Neural cell (in vitro differentiated cells): ENCODE measurements at regions not wholly inside any gene's neighbourhood (a gene's known extent, or its start where the extent isn't known, plus 50 kb on each side); places are given as distances from the start of the nearest gene placed in this dataset.

ENCODE experiments used
- H2AFZ ChIP-seq: fragments of 200-600, 300-800 bp; sonication (generic), shearing (Covaris generic); 2 replicates; pipeline ENCODE4 v1.6.0; 2014; ENCODE audit warnings: low read depth, mild to moderate bottlenecking, antibody characterized with exemption, low read length, moderate library complexity
- H3F3A ChIP-seq: fragments of 200-600 bp; shearing (Covaris generic); 2 replicates; pipeline ENCODE4 v1.6.1; 2016; ENCODE audit warnings: mild to moderate bottlenecking, moderate library complexity, mixed read lengths, antibody characterized with exemption, low read length; ENCODE audit not compliant: insufficient read depth, poor library complexity, severe bottlenecking
- H3K27ac ChIP-seq: fragments of 200-600, 300-800 bp; sonication (generic), shearing (Covaris generic); 2 replicates; pipeline ENCODE4 v1.5.1; 2014; ENCODE audit warnings: mild to moderate bottlenecking, low read length, moderate library complexity
- H3K27me3 ChIP-seq: fragments of 300-800, 200-600 bp; sonication (generic), shearing (Covaris generic); 2 replicates; pipeline ENCODE4 v1.6.0; 2014; ENCODE audit warnings: mild to moderate bottlenecking, low read depth, low read length, moderate library complexity; ENCODE audit not compliant: insufficient read depth
- H3K36me3 ChIP-seq: fragments of 300-800, 200-600 bp; sonication (generic), shearing (Covaris generic); 2 replicates; pipeline ENCODE4 v1.5.1; 2014; ENCODE audit warnings: mild to moderate bottlenecking, antibody characterized with exemption, low read length, moderate library complexity; ENCODE audit not compliant: insufficient read depth
- H3K4me2 ChIP-seq: fragments of 300-800, 200-600 bp; sonication (generic), shearing (Covaris generic); 2 replicates; pipeline ENCODE4 v1.6.0; 2014; ENCODE audit warnings: mild to moderate bottlenecking, low read length
- H3K4me3 ChIP-seq: fragments of 300-800, 200-600 bp; sonication (generic), shearing (Covaris generic); 2 replicates; pipeline ENCODE4 v1.5.1; 2014; ENCODE audit warnings: mild to moderate bottlenecking, low read length, moderate library complexity
- H3K79me2 ChIP-seq: fragments of 200-600 bp; shearing (Covaris generic); replicated peaks from 2 replicates; pipeline ENCODE4 v1.6.0; 2014; ENCODE audit warnings: mild to moderate bottlenecking, low read length, moderate library complexity; ENCODE audit not compliant: insufficient read depth
- H3K9ac ChIP-seq: fragments of 300-800, 200-600 bp; sonication (generic), shearing (Covaris generic); 2 replicates; pipeline ENCODE4 v1.6.1; 2016; ENCODE audit warnings: mild to moderate bottlenecking, low read length, mixed read lengths
- H3K9me2 ChIP-seq: fragments of 200-600 bp; shearing (Covaris generic); 2 replicates; pipeline ENCODE4 v1.6.1; 2016; ENCODE audit warnings: mild to moderate bottlenecking, low read length, mixed read lengths; ENCODE audit not compliant: insufficient read depth
- H3K9me3 ChIP-seq: fragments of 200-600, 300-800 bp; sonication (generic), shearing (Covaris generic); 2 replicates; pipeline ENCODE4 v1.6.1; 2016; ENCODE audit warnings: mild to moderate bottlenecking, mixed run types, low read length, moderate library complexity, mixed read lengths
- H4K20me1 ChIP-seq: fragments of 200-600 bp; shearing (Covaris generic); 2 replicates; pipeline ENCODE4 v1.6.1; 2016; ENCODE audit warnings: mild to moderate bottlenecking, mixed run types; ENCODE audit not compliant: insufficient read depth
- CTCF ChIP-seq: fragments of 450-650 bp; IDR thresholded peaks from 2 replicates; pipeline ENCODE4 v1.5.1; 2014; ENCODE audit warnings: antibody characterized with exemption, mild to moderate bottlenecking, moderate library complexity; ENCODE audit not compliant: poor library complexity, severe bottlenecking
- EP300 ChIP-seq: fragments of 450-650 bp; conservative IDR thresholded peaks from 2 replicates; pipeline ENCODE4 v1.6.1; 2014; ENCODE audit warnings: antibody characterized with exemption, mild to moderate bottlenecking, moderate library complexity; ENCODE audit not compliant: poor library complexity, severe bottlenecking
- EZH2 ChIP-seq: fragments of 200-600, 300-800 bp; shearing (Covaris generic), sonication (generic); IDR thresholded peaks from 2 replicates; pipeline ENCODE4 v1.6.1; 2014; ENCODE audit warnings: antibody characterized with exemption, low read length, borderline replicate concordance, mild to moderate bottlenecking; ENCODE audit not compliant: insufficient read depth, poor library complexity, severe bottlenecking
- MXI1 ChIP-seq: fragments of 450-650 bp; conservative IDR thresholded peaks from 2 replicates; pipeline ENCODE4 v1.6.1; 2014; ENCODE audit warnings: antibody characterized with exemption, mild to moderate bottlenecking; ENCODE audit not compliant: poor library complexity, severe bottlenecking
- POLR2AphosphoS5 ChIP-seq: IDR thresholded peaks from 2 replicates; pipeline ENCODE4 v1.6.1; 2012
- RAD21 ChIP-seq: fragments of 450-650 bp; conservative IDR thresholded peaks from 2 replicates; pipeline ENCODE4 v1.6.1; 2014; ENCODE audit warnings: antibody characterized with exemption, mild to moderate bottlenecking, moderate library complexity
- REST ChIP-seq: IDR thresholded peaks from 2 replicates; pipeline ENCODE4 v1.6.1; 2012; ENCODE audit warnings: borderline replicate concordance
- SMC3 ChIP-seq: fragments of 450-650 bp; conservative IDR thresholded peaks from 2 replicates; pipeline ENCODE4 v1.6.1; 2014; ENCODE audit warnings: antibody characterized with exemption, mild to moderate bottlenecking, moderate library complexity; ENCODE audit not compliant: poor library complexity
- TAF1 ChIP-seq: IDR thresholded peaks from 2 replicates; pipeline ENCODE4 v1.6.1; 2012; ENCODE audit warnings: low read depth

- H3K79me2 ChIP-seq = no peaks in the 10 kb centered on the region
- no peaks in the 10 kb centered on the region for H3K27me3 ChIP-seq
- H3K9me3 ChIP-seq = no peaks in the 10 kb centered on the region
- no peaks in the 10 kb centered on the region for H3F3A ChIP-seq
- H4K20me1 ChIP-seq = no peaks in the 10 kb centered on the region
- H3K4me3 ChIP-seq = no peak overlapping the region
- no peak overlapping the region for H3K4me2 ChIP-seq
- H3K9ac ChIP-seq = no peak overlapping the region
- H3K27ac ChIP-seq = no peak overlapping the region
- TF ChIP-seq REST (no peak), EP300 (no peak), EZH2 (no peak), RAD21 (no peak)
- H3K36me3 ChIP-seq = no peaks in the 10 kb centered on the region
- no peak overlapping the region for H2AFZ ChIP-seq
- no peaks in the 10 kb centered on the region for H3K9me2 ChIP-seq
Observed at GRCh38 chr2:14881651-14882327, 249.3 kb downstream of the LRATD1 start.

GRCh38 chr2:14884651-14885050 is 252.1 kb downstream of the LRATD1 start:
- Histone ChIP-seq H3K4me2 (no peak overlapping the region), H2AFZ (no peak overlapping the region), H3K79me2 (no peaks in the 10 kb centered on the region), H3K27me3 (no peaks in the 10 kb centered on the region), H3K36me3 (no peaks in the 10 kb centered on the region), H3K27ac (no peak overlapping the region), H4K20me1 (no peaks in the 10 kb centered on the region), H3K4me3 (no peak overlapping the region), H3K9ac (no peak overlapping the region), H3K9me2 (no peaks in the 10 kb centered on the region), H3F3A (no peaks in the 10 kb centered on the region), H3K9me3 (no peaks in the 10 kb centered on the region)
- no peak for TF ChIP-seq MXI1
- TF ChIP-seq TAF1 = no peak
- no peak for TF ChIP-seq POLR2AphosphoS5

GRCh38 chr2:14891546-14891945 is 259.0 kb downstream of the LRATD1 start:
- Histone ChIP-seq H3K36me3 (no peaks in the 10 kb centered on the region), H3F3A (no peaks in the 10 kb centered on the region), H4K20me1 (no peaks in the 10 kb centered on the region), H3K4me2 (no peak overlapping the region), H3K9me3 (peaks cover 5% of the 10 kb centered on the region), H2AFZ (no peak overlapping the region), H3K27ac (no peak overlapping the region), H3K4me3 (no peak overlapping the region), H3K9me2 (no peaks in the 10 kb centered on the region), H3K9ac (no peak overlapping the region), H3K27me3 (no peaks in the 10 kb centered on the region), H3K79me2 (no peaks in the 10 kb centered on the region)
- TF ChIP-seq POLR2AphosphoS5 (no peak), EZH2 (no peak), CTCF (no peak), REST (no peak), RAD21 (no peak), TAF1 (no peak), SMC3 (no peak), MXI1 (no peak), EP300 (no peak)
